NCI-H146 treated with DMSO at 0.1 percent for 48 hours (cell line): ENCODE measurements at regions not wholly inside any gene's neighbourhood (a gene's known extent, or its start where the extent isn't known, plus 50 kb on each side); places are given as distances from the start of the nearest gene placed in this dataset.
"Not testable (repeated sequence)": the region's sequence is repeated elsewhere in the genome, so short reads cannot be mapped to it uniquely, and the experiment has no call there.

Source experiments
- DNase-seq: peaks from one replicate; lab custom pipeline; 2025; ENCODE audit not compliant: unreplicated experiment; lab: John Stamatoyannopoulos, UW

- DNase-seq: not testable (repeated sequence)
Observed at GRCh38 chr13:87976650-87977049, 305.5 kb downstream of the SLITRK5 start.

GRCh38 chr13:87981416-87981815 lies 310.2 kb downstream of the SLITRK5 start:
- DNase-seq: no peak

- no peak for DNase-seq
Observed at GRCh38 chr13:87982400-87982799, 311.2 kb downstream of the SLITRK5 start.

- DNase-seq: no peak
Observed at GRCh38 chr13:87986639-87987250, 315.6 kb downstream of the SLITRK5 start.

- DNase-seq: no peak
Observed at GRCh38 chr13:87998081-87998480, 326.9 kb downstream of the SLITRK5 start.

- no peak for DNase-seq
Observed at GRCh38 chr13:87999240-87999700, 328.1 kb downstream of the SLITRK5 start.

- DNase-seq: no peak
Observed at GRCh38 chr13:87999788-88000187, 328.6 kb downstream of the SLITRK5 start.

GRCh38 chr13:88000239-88000638 lies 329.1 kb downstream of the SLITRK5 start:
- peak; percentile 15 for DNase-seq

- no peak for DNase-seq
Observed at GRCh38 chr13:88000787-88001186, 329.6 kb downstream of the SLITRK5 start.

GRCh38 chr13:88005188-88005587 lies 334.0 kb downstream of the SLITRK5 start:
- no peak for DNase-seq

- no peak for DNase-seq
Observed at GRCh38 chr13:88014527-88014926, 343.4 kb downstream of the SLITRK5 start.

- DNase-seq: no peak
Observed at GRCh38 chr13:88022431-88023208, 351.4 kb downstream of the SLITRK5 start.

- no peak for DNase-seq
Observed at GRCh38 chr13:88026241-88026640, 355.1 kb downstream of the SLITRK5 start.

GRCh38 chr13:88031980-88032559 lies 360.9 kb downstream of the SLITRK5 start:
- no peak for DNase-seq

GRCh38 chr13:88036205-88036604 lies 365.0 kb downstream of the SLITRK5 start:
- not testable (repeated sequence) for DNase-seq

- DNase-seq: no peak
Observed at GRCh38 chr13:88042489-88042888, 371.3 kb downstream of the SLITRK5 start.

- no peak for DNase-seq
Observed at GRCh38 chr13:88051746-88052482, 380.7 kb downstream of the SLITRK5 start.

GRCh38 chr13:88063741-88064140 lies 392.6 kb downstream of the SLITRK5 start:
- no peak for DNase-seq

GRCh38 chr13:88066847-88067246 lies 395.7 kb downstream of the SLITRK5 start:
- DNase-seq: no peak

- no peak for DNase-seq
Observed at GRCh38 chr13:88068316-88068715, 397.1 kb downstream of the SLITRK5 start.

- no peak for DNase-seq
Observed at GRCh38 chr13:88068975-88069374, 397.8 kb downstream of the SLITRK5 start.
